Skin of body (tissue), 1 donor: ENCODE measurements at regions not wholly inside any gene's neighbourhood (a gene's known extent, or its start where the extent isn't known, plus 50 kb on each side); places are given as distances from the start of the nearest gene placed in this dataset.
"Not testable (repeated sequence)": the region's sequence is repeated elsewhere in the genome, so short reads cannot be mapped to it uniquely, and the experiment has no call there.

Experiments used
- DNase-seq: peaks from one replicate; lab custom pipeline; 2025; lab: John Stamatoyannopoulos, UW

GRCh38 chrX:144197057-144197456, 313.2 kb downstream of the UBE2NL start:
- not testable (repeated sequence) for DNase-seq

- DNase-seq, result not testable (repeated sequence)
These were observed 318.9 kb downstream of the UBE2NL start for GRCh38 chrX:144202726-144203125.

- DNase-seq, result not testable (repeated sequence)
These were observed 324.6 kb downstream of the UBE2NL start for GRCh38 chrX:144208360-144209024.

- no peak for DNase-seq
These were observed 330.8 kb downstream of the UBE2NL start for GRCh38 chrX:144214651-144215050.

- DNase-seq, result no peak
These were observed 335.2 kb downstream of the UBE2NL start for GRCh38 chrX:144219035-144219434.

- DNase-seq, result not testable (repeated sequence)
These were observed 347.4 kb downstream of the UBE2NL start for GRCh38 chrX:144231116-144231785.

- no peak for DNase-seq
These were observed 369.5 kb downstream of the UBE2NL start for GRCh38 chrX:144253356-144253755.

DNA sequence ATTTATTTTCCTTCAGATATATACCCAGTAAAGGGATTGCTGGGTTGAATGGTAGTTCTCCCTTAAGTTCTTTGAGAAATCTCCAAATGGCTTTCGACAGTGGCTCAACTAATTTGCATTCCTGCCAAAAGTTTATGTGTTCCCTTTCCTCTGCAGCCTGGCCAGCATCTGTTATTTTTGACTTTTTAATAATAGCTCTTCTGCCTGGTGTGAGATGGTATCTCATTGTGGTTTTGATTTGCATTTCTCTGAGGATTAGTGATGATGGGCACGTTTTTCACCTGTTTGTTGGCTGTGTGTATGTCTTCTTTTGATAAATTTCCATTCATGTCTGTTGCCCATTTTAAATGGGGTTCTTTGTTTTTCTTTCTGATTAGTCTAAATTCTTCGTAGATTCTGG, 375.2 kb downstream of the UBE2NL start:
- no peak for DNase-seq

DNA sequence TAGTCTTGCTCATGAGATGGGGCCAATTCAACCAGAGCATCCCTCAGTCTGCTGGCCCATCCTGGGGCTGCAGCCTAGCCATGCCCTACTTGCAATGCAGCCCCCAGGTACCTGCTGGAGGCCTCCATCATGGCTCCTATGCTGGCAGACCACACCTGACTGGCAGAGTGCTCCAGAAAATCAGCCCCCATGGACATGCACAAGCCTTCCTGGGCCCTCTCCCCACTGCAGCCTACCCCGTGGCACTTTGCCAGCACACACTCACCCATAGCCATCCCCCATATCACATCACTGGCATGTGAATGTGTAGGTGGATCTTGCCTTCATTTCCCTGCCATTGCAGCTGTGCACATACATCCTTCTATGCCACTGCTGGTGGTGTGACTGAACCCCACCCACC, 381.8 kb downstream of the UBE2NL start:
- no peak for DNase-seq

DNA sequence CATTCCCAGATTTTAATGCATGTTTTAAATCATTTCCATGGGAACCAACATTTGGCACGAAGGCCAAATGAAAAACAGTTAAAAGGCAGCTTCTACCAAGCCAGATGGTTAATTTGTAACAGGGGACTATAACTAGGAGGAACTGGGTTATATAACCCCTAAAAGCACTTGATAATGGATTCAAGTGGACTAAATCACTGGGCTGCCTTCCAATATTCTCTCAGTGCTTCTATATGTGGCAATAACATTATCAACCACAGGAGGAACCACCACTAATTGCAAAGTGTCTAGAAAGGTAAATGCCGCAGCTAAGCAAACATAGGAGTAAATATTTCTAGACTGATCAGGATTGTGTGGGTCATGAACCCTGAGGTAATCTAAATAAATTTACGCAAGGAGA, 391.5 kb downstream of the UBE2NL start:
- peak; percentile 23 for DNase-seq

DNA sequence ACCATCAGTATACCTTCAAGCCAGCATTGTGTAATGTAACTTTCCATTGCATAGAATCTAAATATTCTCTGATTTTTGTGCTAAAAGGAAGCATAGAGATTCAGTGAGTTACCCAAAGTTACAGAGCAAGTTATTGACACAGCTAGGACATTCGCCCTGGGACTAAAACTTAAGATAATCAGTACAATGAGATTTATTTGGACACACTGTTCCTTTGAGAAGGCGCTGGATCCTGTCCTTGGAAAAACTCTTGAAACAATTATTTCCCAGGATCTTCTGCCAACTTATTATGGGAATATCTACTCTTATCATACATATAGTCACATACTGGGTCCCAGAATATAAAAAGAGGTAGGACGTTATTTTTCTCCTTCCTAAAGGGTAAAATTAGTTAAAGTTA, 392.0 kb downstream of the UBE2NL start:
- peak; percentile 16 for DNase-seq

DNA sequence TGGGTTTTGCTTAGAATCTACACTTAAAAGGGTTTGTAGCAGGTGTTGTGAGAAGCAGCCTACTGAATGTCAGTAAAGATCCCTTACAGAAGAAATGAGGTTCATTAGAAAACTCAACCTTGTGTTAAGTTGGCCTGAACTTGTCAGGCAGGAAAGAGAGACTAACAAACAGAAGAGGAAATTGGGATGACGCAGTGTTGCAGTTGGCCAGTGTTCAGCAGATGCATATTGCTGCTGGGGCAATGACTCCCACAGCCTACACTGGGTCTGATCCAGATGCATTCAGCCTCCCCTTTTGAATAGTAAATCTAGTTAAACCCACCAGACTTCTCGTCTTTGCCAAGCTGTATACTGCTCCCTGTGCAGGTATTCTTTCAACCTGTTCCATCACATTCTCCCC, 409.4 kb downstream of the UBE2NL start:
- DNase-seq, result peak; percentile 16

GRCh38 chrX:144295921-144296320, 412.1 kb downstream of the UBE2NL start:
- DNase-seq, result peak; percentile 59

GRCh38 chrX:144297221-144297620, 413.4 kb downstream of the UBE2NL start:
- peak; percentile 44 for DNase-seq

- peak; percentile 42 for DNase-seq
These were observed 443.6 kb downstream of the UBE2NL start for GRCh38 chrX:144327495-144327894.

GRCh38 chrX:144333429-144333828, 449.6 kb downstream of the UBE2NL start:
- no peak for DNase-seq

- DNase-seq, result no peak
These were observed 450.7 kb downstream of the UBE2NL start for GRCh38 chrX:144334577-144334976.

GRCh38 chrX:144335402-144335801, 451.5 kb downstream of the UBE2NL start:
- no peak for DNase-seq

GRCh38 chrX:144379156-144379555, 495.3 kb downstream of the UBE2NL start:
- no peak for DNase-seq

GRCh38 chrX:144388738-144389137, 504.9 kb downstream of the UBE2NL start:
- no peak for DNase-seq
